ENCODE measurements at regions not wholly inside any gene's neighbourhood (a gene's known extent, or its start where the extent isn't known, plus 50 kb on each side); places are given as distances from the start of the nearest gene placed in this dataset.

DNA sequence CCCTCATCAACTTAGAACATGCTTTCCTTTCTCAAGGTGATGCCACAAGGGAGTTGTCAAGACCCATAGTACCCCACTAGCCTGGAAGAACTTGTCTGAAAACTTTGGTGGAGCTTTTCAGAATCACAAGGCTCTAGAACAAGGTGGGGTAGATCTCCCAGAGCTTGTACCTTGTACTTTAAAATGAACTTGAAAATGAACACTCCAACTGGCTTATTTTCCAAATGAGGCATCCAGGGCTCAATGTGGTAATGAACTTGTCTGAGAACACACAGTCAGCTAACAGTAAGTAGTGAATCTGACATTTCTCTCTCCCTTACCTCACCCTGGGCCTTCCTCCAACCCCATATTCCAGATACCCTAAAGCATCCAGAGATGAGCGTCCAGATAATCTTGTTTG is 81.8 kb upstream of the THBS1 start:
- TF ChIP-seq, protein P1, sequence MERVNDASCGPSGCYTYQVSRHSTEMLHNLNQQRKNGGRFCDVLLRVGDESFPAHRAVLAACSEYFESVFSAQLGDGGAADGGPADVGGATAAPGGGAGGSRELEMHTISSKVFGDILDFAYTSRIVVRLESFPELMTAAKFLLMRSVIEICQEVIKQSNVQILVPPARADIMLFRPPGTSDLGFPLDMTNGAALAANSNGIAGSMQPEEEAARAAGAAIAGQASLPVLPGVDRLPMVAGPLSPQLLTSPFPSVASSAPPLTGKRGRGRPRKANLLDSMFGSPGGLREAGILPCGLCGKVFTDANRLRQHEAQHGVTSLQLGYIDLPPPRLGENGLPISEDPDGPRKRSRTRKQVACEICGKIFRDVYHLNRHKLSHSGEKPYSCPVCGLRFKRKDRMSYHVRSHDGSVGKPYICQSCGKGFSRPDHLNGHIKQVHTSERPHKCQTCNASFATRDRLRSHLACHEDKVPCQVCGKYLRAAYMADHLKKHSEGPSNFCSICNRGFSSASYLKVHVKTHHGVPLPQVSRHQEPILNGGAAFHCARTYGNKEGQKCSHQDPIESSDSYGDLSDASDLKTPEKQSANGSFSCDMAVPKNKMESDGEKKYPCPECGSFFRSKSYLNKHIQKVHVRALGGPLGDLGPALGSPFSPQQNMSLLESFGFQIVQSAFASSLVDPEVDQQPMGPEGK (CRISPR knock-in tag; IDR thresholded peaks at IDR 0.05; ENCODE audit: borderline replicate concordance) = no peak
- no peak for TF ChIP-seq ESRRG (CRISPR knock-in tag; IDR thresholded peaks at IDR 0.05)
- no peak for TF ChIP-seq ZFP30 (CRISPR knock-in tag; IDR thresholded peaks at IDR 0.05)
- TF ChIP-seq POU6F1 (CRISPR knock-in tag; IDR thresholded peaks at IDR 0.05; ENCODE audit: borderline replicate concordance, low read depth) = no peak
- TF ChIP-seq, protein P2, sequence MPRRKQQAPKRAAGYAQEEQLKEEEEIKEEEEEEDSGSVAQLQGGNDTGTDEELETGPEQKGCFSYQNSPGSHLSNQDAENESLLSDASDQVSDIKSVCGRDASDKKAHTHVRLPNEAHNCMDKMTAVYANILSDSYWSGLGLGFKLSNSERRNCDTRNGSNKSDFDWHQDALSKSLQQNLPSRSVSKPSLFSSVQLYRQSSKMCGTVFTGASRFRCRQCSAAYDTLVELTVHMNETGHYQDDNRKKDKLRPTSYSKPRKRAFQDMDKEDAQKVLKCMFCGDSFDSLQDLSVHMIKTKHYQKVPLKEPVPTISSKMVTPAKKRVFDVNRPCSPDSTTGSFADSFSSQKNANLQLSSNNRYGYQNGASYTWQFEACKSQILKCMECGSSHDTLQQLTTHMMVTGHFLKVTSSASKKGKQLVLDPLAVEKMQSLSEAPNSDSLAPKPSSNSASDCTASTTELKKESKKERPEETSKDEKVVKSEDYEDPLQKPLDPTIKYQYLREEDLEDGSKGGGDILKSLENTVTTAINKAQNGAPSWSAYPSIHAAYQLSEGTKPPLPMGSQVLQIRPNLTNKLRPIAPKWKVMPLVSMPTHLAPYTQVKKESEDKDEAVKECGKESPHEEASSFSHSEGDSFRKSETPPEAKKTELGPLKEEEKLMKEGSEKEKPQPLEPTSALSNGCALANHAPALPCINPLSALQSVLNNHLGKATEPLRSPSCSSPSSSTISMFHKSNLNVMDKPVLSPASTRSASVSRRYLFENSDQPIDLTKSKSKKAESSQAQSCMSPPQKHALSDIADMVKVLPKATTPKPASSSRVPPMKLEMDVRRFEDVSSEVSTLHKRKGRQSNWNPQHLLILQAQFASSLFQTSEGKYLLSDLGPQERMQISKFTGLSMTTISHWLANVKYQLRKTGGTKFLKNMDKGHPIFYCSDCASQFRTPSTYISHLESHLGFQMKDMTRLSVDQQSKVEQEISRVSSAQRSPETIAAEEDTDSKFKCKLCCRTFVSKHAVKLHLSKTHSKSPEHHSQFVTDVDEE (CRISPR knock-in tag; IDR thresholded peaks at IDR 0.05) = no peak
- no peak for TF ChIP-seq ISL1 (CRISPR knock-in tag; IDR thresholded peaks at IDR 0.05)
